ENCODE measurements at regions not wholly inside any gene's neighbourhood (a gene's known extent, or its start where the extent isn't known, plus 50 kb on each side); places are given as distances from the start of the nearest gene placed in this dataset.
A peak's percentile ranks its signal among the peaks of the same experiment; 100 is the strongest.
"Not testable (repeated sequence)": the region's sequence is repeated elsewhere in the genome, so short reads cannot be mapped to it uniquely, and the experiment has no call there.

DNA sequence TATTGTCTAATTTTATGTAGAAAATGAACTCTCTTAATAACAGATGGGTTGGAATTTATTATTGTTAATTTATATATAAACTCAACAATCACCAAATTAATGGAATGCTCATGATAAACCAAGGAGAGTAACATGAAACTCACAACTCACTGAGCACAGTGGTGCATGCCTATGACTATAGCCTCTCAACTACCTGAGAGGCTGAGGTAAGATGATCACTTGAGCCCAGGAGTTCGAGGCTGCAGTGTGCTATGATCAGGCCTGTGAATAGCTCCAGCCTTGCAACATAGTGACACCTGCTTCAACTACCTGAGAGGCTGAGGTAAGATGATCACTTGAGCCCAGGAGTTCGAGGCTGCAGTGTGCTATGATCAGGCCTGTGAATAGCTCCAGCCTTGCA lies 848.6 kb downstream of the DIPK2A start:
- not testable (repeated sequence) for DNase-seq (ENCODE audit: low read depth, low spot score)

DNA sequence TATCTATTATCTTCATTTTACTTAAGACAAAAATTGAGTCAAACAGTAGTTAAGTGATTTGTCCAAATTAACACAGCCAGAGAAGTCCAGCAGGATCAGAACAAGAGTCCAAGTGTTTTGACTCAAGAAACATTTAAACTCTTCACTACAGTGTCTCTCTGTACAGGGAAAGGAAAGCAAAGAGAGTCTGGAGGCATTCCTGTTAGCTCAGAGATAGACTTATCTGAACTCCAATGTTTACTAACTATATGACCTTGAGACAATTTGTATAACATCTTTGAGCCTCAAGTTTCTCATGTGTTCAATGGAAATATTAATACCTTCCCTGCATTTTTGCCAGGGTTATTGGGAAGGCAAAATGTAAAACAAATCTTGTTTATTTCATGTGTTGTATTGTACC lies 849.1 kb downstream of the DIPK2A start:
- DNase-seq (ENCODE audit: low read depth, low spot score): no peak

DNA sequence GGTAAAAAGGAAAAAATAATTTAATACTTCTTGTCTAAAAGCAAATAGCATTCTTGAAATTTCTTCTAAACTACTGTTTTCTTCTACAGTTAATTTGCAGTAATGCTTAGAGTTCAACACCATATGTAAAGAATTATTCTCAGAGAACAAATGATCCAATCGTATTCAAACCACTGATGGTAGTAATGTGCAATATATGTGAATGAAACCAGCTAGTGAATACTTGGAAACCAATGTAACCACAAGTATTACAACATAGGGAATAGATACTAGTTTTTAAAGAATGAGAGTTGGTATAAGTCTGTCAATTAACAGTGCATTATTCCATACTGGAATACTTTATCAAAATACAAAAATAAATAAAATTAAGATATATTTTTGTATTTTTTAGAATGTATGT lies 850.0 kb downstream of the DIPK2A start:
- peak; percentile 6 for DNase-seq (ENCODE audit: low read depth, low spot score)

DNA sequence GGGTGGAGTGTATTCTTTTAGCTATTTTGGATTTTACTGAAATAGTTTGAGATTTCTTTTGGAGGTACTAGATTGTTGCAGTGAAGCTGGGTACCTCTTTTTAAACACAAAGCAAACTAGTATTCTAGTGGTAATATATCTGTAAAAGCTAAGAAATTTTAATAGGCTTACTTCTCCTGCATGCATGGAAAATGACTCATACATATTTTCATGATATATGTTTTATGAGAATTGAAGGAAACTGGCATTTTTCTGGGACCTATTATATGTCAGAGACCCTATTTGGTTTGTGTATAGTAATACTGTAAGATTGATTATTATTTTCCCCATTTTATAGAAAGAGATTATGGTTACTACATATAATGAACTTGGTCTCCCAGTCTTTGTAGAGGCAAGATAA lies 851.0 kb downstream of the DIPK2A start:
- DNase-seq (ENCODE audit: low read depth, low spot score): no peak

DNA sequence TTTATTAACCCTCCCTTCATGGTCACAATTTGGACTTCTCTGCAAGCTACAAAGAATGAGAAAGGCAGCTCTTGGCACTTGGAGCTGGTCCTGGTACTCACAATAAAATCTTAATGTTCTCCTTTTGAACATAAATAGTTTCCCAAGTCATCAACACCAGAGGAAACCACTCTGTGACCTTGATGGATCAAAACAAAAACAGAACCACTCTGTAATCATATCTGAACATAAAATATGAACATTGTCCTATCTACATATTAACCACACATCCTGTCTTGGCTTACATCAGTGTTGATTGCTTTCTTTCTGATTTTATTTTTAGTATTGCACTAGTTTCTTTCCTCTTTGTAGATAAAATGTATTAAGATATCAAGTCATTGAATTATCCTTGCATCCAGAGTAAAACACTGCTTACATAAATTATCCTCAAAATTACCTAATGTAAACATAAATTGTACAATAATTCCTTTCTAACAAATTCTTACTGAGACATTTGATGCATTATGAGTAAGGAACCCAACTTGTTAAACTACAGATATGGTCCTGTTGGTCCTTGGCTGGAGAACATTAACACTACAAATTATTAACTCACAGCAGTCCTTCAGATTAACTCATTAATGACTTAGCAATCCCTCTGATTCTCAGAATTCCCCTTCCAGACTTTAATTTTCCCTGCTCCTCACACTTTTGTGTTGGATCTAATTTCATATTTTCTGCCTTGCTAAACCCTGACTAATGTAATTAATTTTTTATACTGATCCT lies 860.5 kb downstream of the DIPK2A start:
- no peak for DNase-seq (ENCODE audit: low read depth, low spot score)

DNA sequence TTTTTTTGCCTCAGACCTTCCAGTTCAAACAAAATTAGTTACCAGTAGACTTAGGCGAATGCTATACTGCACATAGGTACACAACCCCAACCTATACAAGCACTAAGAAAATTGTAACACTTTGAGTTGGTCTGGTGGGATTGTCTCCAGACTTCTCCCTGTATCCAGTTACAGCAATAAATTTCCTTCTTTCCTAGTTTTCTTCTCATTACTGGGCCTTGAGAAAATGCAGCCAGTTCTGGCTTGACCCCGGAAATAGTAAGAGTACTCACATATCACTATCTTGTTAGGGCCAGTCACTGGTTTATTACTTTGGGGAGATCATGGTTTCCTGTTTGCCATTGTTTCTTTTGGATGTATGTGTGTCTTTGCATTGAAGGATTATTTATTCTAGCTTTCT lies 868.4 kb downstream of the DIPK2A start:
- DNase-seq (ENCODE audit: low read depth, low spot score): no peak

DNA sequence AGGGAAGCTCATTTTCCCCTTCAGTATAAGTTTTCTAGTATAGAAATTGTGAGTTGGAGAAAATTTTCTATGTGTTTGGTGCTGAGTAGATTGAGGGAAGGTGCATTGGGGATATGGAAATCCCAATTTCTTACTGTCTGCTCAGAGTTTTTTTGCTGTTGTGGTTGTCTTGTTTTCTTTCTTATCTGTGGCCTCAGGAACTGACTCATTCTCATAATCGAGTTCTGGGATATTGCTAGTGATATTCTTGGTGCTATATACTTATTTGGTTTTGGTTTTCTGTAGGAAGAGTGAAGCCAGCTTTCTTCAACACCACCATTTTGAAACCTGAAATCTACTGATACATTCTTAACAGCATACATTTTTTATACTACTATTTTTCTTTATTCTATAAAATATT lies 869.2 kb downstream of the DIPK2A start:
- no peak for DNase-seq (ENCODE audit: low read depth, low spot score)

DNA sequence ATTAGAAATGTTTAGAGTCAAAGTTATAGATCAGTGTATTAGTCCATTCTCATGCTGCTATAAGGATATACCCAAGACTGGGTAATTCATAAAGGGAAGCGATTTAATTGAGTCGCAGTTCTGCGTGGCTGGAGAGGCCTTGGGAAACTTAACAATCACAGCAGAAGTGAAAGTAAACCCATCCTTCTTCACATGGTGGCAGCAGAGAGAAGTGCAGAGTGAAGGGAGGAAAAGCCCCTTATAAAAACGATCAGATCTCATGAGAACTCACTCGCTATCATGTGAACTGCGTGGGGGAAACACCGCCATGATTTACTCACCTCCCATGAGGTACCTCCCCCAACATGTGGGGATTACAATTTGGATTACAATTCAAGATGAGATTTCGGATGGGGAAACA lies 871.5 kb downstream of the DIPK2A start:
- peak; percentile 4 for DNase-seq (ENCODE audit: low read depth, low spot score)

DNA sequence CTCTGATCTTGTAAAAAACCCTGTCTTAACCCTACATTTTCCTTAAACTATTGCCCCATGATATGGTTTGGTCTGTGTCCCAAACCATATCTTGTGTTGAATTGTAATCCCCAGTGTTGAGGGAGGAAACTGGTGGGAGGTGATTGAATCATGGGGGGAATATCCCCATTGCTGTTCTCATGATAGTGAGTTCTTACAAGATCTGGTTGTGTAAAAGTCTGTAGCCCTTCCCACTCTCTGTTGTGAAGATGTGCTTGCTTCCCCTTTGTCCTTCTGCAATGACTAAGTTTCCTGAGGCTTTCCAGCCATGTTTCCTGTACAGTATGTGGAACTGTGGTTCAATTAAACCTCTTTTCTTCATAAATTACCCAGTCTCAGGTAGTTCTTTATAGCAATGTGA lies 881.4 kb downstream of the DIPK2A start:
- DNase-seq (ENCODE audit: low read depth, low spot score): no peak

DNA sequence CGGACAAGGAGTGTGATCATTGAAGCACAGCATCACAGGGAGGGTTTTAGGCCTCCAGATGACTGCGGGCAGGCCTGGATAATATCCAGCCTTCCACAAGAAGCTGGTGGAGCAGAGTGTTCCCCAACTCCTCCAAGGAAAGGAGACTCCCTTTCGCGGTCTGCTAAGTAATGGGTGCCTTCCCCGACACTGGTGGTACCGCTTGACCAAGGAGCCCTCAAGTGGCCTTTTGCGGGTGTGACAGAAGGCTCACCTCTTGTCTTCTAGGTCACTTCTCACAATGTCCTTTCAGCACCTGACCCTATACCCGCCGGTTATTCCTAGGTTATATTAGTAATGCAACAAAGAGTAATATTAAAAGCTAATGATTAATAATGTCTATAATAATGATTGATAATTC lies 882.4 kb downstream of the DIPK2A start:
- not testable (repeated sequence) for DNase-seq (ENCODE audit: low read depth, low spot score)

DNA sequence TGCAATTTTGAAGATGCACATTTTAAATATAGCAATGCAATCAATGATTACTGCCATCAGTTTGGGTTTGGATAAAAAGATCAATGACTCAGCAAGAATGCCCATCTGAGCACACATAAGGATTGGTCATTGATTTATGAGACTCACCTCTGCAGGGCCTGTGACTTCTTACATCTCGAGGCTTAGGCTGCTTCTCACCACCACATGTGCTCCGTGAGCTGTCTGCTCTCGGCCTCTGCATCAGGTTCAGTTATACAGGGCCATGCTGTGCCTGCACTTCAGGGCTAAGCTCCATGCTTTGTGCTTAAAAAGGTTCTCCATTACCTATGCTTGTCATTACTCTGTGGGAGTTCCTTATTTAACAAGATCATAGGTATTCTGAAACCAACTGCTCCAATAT lies 887.5 kb downstream of the DIPK2A start:
- no peak for DNase-seq (ENCODE audit: low read depth, low spot score)

DNA sequence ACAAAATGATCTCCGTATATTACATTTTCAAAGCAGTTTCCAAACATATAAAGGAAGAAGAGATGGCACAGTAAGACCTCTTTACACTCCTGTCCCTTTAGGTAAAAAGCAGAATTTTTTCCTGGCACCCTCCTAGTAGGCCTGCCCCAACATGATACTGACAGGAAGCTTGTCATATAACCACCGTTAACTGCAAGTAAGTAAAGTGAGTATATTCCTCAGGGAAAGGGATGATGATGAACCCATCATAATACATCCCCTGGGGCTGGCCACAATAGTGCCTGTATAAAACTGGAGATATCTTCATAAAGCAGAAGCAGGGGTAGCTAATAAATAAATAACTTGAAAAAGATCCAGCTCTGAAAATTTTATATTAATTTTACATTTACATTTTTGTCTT lies 893.0 kb downstream of the DIPK2A start:
- no peak for DNase-seq (ENCODE audit: low read depth, low spot score)

DNA sequence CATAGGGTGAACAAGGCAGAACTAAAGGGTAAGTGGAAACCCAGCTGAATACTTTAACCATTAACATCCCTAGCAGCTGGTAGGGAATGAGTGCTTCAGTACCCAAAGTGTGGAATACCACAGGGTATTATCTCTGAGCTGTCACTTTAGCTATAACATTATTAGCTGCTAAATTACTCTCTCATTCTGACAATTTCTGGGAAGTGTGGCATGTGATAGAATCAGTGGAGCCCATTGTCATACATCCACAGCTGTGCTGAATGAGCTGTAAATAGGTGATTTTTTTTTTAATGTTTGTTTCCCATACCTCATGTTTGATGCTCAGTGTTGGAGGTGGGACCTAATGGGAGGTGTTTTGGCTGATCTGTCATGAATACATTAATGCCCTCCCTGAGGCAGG lies 894.3 kb downstream of the DIPK2A start:
- no peak for DNase-seq (ENCODE audit: low read depth, low spot score)

DNA sequence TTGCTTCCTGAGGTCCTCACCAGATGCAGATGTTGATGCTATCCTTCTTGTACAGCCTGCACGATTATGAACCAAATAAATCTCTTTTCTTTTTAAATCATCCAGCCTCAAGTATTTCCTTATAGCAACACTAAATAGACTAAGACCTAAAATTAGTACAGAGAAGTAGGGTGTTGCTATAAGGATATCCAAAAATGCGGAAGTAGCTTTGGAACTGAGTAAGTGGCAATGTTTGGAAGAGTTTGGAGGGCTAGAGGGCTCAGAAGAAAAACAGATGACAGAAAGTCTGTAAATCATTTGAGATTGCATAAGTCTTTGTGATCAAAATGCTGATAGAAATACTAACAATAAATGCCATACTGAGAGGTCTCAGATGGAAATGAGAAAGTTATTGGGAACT lies 894.9 kb downstream of the DIPK2A start:
- no peak for DNase-seq (ENCODE audit: low read depth, low spot score)

DNA sequence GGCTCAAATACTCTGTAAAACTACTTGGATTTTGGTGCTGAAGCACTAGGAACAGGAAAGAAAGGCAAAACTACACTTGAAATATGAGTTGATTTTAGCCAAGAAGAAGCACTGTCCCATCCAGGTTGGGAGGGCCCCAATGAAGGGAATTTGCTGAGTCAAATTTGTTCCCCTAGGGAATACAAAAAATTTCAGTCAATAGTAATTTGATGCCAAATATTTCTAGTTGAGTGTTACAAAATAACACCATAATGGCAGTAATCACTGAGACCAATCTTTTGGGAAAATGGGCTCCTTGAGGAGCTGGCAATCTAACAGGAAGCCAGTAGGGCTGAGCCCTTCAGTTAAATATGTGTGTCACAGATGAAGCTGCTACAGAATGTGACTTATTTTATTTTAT lies 896.9 kb downstream of the DIPK2A start:
- no peak for DNase-seq (ENCODE audit: low read depth, low spot score)

DNA sequence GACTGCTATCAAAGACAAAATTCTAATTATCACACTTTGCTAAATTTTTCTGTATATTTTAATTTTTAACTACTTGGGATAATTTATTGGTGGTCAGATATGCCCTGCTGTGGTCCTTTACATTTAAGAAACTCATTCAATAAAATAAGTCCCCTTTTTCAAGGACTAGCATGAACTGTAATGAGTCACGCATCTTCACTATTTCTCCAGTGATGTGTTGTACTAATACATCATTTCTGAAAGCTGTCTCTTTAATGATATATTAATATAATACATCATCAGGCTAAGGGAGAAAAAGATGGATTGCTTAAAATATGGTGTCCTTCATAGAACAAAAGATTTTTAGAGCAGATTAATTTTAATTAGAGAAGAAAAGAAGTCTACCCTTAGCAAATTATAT lies 901.4 kb downstream of the DIPK2A start:
- no peak for DNase-seq (ENCODE audit: low read depth, low spot score)

DNA sequence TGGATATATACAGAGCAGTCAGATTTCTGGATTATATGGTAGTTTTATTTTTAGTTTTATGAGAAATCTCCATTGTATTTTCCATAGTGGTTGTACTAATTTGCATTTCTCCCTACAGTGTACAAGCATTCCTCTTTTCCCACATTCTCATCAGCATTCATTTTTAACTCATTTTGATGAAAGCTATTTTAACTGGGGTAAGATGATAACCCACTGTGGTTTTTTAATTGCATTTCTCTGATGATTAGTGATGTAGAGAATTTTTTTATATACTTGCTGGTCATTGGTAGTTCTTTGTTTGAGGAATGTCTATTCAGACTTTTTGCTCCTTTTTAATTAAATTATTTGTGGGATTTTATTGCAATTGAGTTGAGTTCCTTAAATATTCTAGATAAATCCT lies 903.6 kb downstream of the DIPK2A start:
- peak; percentile 34 for DNase-seq (ENCODE audit: low read depth, low spot score)

DNA sequence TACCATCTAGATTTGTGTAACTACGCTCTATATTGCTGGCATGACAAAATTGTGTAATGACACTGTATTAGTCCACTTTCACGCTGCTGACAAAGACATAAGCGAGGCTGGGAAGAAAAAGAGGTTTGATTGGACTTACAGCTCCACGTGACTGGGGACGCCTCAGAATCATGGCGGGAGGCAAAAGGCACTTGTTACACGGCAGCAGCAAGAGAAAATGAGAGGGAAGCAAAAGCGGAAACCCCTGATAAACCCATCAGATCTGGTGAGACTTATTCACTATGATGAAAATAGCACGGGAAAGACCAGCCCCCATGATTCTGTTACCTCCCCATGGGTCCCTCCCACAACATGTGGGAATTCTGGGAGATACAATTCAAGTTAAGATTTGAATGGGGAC lies 905.7 kb downstream of the DIPK2A start:
- DNase-seq (ENCODE audit: low read depth, low spot score): no peak

DNA sequence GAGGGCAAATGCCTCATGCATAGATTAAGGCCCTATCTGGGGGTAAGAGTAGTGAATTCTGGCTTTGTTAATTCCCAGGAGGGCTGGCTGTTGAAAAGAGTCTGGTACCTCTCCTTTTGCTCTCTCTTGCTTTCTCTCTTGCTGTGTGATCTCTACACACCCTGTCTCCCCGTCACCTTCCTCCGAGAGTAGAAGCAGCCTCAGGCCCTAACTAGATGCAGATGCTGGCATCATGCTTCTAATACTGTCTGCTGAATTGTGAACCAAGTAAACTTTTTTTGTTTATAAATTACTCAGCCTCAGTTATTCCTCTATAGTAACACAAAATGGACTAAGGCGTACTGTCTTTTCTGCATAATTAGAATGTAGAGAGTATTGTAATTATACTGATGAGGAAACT lies 908.1 kb downstream of the DIPK2A start:
- DNase-seq (ENCODE audit: low read depth, low spot score): no peak

DNA sequence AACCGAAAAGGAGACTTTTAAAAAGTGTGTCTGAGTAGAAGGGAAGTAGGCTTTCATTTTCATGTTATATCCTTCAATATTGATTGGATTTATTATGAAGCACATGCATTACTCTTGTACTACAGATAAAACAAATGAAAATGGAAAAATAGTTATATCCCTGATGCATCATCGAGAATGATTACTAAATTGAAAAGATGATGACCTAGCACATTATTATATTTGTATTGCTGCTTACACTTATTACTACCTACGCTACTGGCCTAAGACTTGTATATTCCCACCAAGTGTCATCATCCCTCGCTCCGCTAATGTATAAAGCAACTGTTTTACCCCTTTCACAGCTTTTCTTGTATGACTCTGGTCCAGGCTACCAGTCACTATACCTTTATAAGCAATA lies 922.4 kb downstream of the DIPK2A start:
- no peak for DNase-seq (ENCODE audit: low read depth, low spot score)

DNA sequence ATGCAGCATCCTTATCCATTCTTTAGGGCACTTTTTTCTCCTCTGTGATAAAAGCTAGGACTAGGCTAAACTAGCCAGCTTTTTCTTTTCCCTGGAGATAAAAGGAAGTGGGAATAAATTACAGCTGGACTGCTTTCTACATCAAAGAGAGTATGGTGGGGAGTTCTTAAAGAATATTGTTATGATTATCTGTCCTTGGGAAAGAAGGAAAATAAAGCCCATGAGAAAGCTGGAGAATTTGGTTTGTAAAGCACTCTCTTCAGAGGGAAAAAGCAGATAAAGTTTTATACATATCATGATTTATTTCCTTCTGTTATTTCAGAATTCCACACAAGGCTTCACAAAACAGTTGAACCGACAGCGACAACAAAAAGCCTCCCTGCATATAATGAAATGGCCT lies 923.0 kb downstream of the DIPK2A start:
- DNase-seq (ENCODE audit: low read depth, low spot score): no peak

DNA sequence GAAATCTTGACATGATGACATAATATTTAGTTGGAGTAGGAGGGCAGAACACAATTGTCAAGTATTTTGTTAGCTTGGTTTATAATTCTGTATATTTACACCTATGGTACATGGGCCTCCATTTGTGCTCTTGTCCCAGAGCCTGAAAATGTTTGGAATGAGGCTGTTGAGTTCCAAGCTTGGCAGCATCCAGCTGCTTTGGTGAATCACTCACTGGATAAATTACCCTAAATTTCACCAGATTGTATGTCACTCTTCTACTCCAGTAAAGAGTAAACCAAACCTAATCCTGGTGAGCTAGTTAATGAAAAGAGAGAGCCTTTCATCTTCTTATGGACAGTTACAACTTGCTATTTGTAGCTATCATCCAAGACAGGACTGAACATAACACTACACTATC lies 928.7 kb downstream of the DIPK2A start:
- DNase-seq (ENCODE audit: low read depth, low spot score): peak; percentile 34

DNA sequence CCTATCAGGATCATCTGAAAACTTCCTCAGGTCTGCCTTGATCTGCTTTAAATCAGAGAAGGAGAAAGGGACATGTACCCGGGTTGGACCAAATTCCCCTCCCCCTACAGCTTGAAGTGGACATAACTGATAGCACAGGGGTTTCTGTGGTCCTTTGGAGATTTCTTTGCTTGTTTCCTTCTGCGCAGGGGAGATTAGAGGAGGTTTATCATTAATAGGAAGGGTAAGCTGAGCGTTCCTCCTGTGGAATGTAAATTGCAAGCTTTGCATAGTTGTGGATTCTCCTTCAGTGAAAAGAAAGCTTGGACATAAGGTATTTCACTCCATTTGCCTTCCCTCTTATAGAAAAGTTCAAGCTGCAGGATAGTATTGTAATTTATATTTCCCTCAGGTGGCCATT lies 936.0 kb downstream of the DIPK2A start:
- peak; percentile 39 for DNase-seq (ENCODE audit: low read depth, low spot score)

DNA sequence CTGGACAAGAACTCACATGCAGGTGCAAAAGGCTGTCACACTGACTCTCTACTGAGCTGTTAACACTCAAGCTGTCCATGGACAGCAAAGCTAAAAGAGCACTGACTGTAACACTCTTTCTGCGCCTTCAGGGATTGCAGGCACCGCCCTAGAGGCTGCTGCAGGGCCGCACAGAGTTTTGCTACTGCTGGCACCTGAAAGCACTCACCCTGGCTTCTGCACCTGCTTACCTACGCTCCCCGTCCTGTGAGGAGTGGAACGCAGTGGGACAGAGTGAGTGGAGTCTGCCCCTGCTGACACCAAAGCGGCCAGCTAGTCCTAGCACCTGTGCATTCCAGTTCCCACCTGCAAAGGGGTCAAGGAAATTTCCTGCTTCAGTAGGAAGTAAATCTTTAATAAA lies 941.3 kb downstream of the DIPK2A start:
- DNase-seq (ENCODE audit: low read depth, low spot score): no peak
